COLO668 (cell line): ENCODE measurements at regions not wholly inside any gene's neighbourhood (a gene's known extent, or its start where the extent isn't known, plus 50 kb on each side); places are given as distances from the start of the nearest gene placed in this dataset.

Source experiments
- DNase-seq: peaks from one replicate; lab custom pipeline; 2025; ENCODE audit not compliant: unreplicated experiment; lab: John Stamatoyannopoulos, UW

DNA sequence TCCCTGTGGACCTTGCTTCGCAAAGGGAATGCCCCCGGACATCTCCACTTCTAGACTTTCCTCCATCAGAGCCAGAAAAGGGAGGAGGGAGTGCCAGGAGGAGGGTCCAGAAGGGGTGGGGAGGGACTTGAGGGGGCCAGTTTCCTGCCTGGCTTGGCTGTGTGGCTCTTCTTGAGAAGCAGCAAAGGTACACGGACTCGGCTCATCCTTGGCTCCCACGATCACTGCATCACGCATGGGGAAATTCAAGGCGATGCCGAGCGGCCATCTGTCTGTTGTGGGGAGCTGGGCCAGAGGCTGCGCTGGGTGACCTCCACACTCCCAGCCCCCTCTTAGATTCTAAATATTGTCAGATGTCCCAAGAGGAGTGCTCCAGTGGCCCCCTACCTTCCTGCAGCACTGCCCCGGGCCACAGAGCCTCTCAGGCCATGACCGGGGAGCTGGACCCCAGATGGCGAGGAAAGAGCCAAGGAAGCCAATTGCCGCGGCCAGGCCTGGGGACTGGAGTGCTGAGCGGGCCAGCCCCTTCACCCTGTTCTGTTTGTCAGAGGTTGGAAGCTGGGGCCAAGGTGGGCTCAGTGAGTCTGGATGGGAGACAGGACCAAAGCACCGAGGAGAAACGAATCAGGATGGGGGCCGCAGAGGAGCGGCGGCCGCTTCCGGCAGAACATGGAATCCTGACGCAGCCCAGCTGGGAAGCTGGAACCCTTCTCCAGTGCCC lies 104.5 kb downstream of the RBFOX3 start:
- DNase-seq, result no peak

DNA sequence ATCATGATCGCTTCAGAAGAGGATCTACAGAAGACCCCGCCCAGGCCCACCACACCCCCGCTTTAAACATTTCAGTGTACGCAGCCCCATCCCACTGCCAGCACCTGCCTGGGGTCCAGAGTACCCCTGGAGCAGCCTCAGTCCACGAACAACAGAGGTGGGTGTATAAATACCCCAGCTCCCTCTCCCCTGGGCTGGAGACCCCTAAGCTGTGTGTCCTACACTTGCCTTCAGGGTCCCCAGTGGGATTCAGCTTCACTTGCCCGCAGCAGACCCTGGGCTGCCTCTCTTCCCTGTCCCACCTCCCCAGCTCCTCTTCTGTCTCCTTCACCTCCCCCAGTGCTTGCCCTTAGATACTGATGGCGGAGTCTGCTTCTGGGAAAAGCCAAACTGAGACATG lies 105.7 kb downstream of the RBFOX3 start:
- no peak for DNase-seq

DNA sequence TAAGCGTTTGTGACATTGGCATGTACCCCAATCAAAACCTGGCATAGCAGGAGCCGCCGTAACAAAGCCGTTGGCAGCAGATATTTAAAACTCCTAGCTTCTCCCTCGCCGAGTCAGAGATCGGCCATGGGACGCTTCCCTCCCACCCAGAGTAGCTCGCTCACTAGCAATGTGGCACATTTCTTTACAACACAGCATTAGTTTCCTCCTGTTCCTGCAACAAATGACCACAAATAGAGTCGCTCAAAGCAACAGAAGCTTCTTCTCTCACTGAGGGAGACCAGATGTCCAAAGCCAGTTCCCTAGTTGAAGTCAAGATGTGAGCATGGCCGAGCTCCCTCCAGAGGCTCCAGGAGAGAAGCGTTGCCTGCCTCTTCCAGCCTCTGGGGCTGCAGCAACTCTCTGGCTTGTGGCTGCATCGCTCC lies 106.7 kb downstream of the RBFOX3 start:
- no peak for DNase-seq

DNA sequence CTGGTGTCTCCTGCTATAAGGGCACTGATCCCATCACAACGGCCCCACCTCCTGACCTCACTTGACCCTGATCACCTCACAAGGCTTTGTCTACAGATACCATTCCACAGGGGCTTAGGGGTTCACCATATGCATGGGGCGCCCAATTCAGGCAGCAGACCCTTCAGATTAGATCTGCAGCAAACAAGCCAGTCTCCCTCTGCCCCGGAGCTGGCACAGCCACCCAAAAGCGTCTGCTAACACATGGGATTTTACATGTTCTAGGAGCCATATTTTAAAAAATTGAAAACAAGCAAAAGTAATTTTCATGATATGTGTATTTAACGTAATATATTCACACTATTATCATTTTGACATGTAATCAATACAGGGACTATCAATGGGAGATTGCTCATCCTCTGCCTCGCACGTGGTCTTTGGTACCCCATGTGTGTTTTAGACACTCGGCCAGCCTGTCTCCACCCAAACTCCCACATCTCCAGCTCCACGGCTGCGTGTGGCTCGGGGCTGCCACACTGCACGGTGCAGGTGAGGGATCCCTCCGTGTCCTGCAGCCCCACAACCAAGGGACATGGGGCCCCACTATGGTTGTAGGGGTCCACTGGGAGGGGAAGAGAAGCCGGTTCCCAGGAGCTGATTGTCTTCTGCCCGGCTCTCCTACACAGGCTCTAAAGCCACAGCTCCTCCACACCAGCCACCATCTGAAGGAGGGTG lies 107.6 kb downstream of the RBFOX3 start:
- DNase-seq, result no peak

DNA sequence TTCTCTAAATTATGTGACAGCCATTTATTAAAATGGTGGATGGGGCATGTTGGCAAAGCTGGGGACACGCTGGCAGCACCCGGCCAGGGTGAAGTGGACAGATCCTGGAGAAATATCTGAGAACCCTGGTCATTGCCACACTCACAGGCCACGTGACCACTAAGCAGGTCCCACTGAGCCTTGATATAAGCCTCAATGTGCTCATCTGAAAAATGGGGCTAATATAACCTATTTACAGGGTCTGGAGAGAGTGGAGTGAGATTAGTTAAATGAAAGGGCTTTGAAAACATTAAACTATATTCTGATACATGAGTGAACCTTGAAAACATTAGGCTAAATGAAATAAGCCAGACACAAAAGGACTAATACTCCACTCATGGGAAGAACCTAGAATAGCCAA lies 108.9 kb downstream of the RBFOX3 start:
- no peak for DNase-seq

DNA sequence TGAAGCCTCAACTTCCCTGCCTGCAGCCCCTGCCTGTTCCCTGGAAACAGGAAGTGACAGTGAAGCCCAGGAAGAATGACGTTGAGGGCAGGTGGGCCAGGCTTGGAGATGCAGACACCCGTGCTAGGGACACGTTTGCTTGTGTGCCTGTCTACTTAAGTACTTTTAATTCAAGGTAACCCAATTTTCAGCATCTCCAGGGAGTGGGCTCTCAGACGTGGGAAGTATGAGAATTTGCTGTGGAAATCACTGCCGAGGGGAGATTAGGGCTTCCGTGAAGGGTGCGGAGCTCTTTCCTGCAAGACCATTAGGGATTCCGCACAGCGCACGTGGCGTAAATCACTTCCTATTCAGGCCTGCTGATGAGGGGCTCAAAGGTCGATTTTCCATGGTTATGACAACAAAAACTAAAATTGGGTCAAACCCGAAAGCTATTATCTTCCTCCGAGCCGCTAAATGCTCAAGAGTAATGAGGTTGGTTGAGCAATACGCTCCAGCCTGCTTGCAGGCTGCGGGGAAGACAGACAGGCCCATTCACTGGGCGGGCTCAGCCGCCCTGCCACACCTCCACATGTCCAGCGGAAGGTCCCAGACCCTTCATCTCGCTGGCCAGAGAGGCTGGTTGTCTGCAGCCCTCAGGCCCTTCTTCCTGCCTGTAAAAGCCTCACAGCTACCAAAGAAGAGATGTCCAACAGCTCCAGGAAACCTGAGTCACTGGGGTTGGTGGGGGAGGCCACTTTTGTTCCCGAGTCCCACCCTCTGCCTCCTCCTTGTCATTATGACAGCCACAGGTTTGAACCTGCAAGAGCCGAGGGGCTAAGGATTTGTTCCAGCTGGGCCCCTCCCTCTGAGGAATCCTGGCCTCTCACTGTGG lies 109.9 kb downstream of the RBFOX3 start:
- DNase-seq, result no peak

DNA sequence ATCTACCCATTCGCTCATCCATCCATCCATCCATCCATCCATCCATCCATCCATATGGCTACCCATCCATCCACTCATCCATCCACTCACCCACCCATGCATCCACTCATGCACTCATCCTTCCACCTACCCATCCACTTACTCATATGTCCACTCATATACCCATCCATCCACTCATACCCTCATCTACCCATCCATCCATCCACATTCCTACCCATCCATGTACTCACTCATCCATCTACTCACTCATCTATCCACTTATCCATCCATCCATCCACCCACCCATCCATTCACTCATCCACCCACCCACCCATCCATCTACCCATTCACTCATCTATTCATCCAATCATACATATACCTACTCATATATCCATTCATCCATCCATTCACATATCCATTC lies 112.0 kb downstream of the RBFOX3 start:
- no peak for DNase-seq

DNA sequence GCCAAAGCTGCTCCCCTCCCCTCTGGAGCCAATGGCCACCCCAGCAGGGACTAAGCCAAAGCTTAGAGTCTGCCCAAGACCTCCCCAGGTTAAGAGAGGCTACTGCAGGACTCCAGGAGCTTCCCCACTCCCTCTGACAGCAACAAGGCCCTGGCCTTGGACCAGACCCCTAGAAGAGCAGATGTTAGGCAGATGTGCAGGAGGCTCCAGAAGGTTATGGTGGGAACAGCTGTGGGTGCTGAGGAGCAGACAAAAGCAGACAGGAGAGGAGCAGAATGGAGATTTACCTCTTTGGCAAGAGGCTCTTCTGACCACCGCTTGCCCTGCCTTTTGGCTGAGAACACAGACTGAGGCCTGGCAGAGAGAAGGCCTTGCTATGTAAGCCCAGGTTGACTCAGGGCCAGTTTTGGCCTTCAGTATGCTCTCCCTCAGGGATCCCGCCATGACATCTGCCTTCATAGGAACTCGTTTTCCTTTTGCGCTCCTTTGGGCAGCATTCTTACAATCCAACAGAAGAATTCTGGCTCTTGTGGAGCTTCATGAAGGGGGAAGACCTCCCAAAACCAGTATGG lies 113.0 kb downstream of the RBFOX3 start:
- no peak for DNase-seq

DNA sequence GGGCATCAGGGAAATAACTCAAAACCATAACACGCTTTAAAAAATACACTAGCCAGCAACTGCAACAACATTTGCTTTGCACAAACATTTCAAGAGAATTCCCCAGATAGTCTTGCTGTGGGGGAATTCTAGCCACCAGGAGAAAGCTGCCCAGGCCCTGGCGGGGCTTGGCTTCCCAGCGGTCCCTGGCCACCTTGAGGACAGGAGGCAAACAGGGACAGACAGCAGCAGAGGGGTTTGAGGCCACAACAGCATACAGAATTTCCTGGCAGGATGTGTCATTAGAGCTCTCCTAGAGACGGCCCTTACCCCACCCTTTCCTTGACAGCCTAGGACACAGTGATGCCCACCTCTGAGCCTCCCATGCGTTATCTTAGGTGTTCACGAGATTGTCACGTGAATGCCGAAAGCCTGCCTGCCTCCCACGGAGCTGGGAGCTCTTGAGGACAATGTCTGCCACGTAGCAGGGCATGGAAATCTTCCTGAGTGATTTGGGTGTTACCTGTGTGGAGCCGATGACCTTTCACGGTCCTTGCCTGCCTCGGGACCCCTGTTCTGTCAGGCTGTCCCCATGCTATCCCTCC lies 114.3 kb downstream of the RBFOX3 start:
- DNase-seq, result no peak

DNA sequence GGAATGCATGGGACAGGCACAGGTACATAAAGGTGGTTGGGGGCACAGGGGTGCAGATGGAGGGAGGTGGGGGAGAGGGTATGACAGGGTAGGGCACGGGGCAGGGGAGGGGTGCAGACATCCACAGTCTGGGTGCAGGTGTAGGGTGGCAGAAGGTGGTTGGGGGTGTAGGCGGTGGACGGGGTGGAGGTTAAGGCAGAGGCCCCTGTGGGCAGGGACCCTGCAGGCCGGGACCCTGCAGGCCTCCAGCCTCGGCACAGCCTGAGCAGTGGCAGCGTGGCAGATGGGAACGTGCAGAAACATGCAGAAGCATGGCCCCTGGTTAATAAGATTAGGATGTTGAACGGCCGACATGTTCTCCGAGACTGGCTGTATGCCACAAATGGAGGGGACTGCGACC lies 115.2 kb downstream of the RBFOX3 start:
- no peak for DNase-seq

DNA sequence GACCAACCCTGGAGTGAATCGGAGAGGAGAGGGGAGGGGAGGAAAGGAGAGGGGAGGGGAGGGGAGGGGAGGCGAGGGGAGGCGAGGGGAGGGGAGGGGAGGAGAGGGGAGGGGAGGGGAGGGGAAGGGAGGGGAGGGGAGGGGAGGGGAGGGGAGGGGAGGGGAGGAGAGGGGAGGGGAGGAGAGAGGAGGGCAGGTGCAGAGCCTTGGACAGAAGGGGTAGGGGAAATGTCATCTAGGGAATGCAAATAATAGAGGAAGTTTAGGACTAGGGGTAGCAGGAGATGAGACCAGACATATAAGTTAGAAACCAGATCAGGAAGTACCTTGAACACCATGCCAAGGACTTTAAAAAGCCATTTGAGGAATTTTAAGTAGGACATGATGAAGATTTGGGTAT lies 119.8 kb downstream of the RBFOX3 start:
- DNase-seq, result no peak

DNA sequence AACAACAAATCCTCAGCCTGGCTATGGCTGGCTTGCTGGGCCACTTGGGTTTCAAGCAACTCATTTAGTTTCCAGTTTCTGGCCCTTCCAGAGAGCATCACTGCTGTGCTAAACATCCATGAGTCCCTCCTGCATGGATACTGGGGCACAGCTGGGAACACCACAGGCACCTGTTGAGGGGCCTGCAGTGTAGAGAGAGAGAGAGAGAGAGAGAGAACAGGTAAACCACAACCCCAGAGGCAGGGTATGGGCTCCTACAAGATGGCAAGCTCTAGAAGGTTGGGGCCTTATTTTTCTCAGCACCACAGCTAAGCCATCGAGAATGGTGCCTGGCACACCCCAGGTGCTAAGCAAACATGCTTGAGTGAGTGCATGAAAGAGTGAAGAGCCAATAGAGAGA lies 120.3 kb downstream of the RBFOX3 start:
- no peak for DNase-seq

DNA sequence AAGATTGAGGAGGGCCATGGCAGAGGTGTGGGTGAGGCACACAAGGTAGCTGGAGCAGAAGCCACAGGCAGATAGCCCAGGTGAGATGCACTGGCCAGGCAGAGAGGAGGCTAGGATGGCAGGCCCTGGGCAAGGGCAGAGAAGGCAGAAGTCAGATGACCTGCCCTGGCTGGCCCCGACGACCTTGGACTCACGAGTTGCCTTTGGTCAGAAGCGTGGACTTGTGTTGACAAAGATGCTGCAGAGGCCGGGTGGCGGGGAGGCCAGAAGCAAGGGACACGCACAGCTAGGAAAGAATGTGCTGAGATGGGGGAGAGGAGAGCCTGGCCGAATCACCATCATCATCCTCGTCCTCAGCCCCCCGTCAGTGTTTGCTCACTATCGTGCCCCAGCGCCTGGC lies 123.7 kb downstream of the RBFOX3 start:
- DNase-seq, result no peak

DNA sequence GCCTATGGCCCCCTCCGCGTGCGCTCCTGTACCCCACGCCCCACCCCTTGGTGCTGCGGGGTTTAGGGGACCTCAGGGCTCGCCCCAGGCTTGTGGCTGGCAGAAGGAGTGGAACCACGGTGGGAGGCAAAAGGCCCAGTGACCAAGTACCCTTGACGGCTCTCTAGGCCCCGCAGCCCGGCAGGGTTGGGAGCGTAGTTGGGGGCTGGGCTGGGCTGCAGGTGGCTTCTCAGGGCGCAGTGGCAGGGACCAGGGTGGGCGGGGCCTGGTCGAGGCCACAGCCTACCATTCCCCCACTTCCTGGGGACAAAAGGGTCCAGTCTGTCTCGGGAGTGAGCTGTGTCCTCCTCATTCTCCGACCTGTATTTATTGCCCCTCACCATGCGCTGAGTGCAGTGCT lies 124.9 kb downstream of the RBFOX3 start:
- DNase-seq, result no peak

DNA sequence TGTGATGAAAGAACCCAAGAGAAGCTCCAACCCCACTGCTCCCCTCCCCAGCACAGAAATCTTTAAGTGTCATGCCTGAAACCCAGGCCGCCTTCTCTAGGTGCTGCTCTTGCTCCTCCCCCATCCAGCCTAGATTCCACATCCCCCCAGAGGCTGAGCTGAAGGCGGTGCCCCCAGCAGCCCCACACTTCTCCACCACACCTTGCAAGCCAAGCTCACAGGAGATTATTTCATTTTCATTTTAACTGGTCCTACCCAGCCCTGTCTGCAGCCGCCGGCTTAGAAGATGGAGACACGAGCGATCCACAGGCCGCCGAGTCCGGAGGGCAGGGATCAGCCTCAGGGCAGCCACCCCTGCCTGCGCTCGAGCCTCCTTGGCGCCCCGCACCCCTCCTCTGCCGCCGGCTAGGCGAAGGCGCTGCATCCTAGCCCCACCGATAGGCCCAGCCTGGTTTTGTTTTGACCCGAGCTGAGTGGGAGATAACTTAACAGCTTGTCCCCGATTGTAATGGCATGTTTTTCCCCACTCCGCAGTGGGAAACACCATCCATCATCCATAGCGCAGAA lies 125.3 kb downstream of the RBFOX3 start:
- no peak for DNase-seq

DNA sequence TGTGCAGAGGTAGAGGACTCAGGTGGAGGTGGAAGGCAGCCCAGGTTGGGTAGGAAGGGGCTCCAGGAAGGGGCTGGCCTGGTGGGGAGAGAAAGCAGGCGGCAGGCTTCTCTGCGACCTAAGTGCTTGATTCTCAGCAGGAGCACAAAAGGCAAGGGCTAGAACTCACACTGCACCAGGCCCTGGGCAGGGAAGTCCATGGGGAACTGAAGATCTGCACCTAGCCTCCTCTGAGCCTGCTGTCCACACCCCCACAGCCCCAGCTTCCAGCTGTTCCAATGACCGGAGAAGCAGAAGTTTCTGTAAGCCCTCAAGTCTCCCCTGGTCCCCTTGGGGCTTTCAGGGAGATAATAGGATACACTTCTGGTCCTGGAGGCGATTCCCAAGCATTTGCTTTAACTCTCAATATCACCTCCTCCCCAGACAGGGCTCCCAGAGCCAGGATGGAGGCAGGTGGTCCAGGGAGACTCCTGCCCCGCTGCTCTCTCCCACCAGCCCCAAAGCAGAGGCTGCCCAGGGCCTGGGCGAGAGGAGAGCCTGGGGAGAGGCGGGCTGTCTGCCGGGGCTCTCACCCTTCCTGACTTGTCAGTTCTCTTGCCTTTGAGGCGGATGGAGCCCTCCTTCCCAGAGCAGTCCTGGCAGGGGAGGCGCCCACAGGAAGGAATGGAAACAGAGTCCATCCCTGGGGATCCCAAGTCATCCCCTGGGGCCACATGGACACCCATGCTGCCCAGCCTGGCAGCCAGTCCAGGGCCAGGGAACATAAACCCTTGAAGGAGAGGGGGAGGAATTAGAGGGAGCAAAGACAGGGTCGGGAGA lies 126.0 kb downstream of the RBFOX3 start:
- no peak for DNase-seq

DNA sequence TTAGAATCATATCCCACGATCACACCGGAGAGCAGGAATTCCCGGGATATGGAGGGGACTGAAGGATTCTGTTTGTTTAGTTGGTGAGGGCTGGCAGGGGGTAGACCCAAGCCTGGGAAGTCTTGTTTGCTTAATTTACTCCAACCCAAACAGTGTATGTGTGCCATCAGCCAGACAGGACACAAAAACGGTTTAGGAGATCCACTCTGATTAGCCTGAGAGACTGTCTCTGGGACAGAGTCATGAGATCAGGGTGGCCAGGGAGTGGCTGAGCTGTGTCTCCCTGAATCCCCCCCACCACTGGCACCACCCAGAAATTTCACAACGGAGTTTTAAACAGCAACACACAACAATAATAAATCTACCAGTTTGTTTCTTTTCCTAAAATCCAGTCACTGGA lies 127.0 kb downstream of the RBFOX3 start:
- DNase-seq, result no peak

DNA sequence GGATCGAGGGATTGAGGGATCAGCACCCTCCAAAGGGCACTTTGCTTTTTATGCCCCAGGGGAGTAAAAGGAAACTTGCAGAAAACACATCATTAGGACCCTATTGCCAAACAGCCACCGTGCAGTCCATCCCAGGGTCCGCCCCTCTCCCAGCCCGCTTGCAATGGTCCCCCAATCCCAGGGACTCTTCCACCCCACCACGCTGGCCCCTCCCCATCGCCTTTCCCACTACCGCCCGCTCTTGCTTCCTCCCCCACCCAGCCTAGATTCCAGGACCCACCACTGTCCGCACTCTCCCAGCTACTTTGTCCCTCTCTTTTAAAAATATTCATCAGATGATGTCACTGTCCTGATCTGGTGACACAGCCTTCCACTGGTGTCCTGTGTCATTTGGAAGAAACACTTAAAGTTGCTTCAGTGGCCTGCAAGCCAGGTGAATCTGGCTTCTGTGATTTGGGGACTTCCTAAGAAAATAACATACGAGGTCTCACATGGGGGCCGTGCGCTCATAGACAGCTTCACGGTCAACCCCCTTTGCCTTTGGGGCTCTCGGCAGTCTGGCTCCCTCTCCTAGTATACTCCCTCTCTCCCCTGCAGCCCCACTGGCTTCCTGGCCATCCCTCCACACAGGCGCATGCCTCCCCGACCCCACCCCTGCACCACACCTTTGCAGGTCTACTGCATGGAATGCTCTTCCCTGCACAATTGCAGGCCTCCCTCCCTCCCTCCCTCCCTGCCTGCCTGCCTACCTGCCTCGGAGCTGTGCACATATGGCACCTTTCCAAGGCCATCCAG lies 127.9 kb downstream of the RBFOX3 start:
- no peak for DNase-seq

DNA sequence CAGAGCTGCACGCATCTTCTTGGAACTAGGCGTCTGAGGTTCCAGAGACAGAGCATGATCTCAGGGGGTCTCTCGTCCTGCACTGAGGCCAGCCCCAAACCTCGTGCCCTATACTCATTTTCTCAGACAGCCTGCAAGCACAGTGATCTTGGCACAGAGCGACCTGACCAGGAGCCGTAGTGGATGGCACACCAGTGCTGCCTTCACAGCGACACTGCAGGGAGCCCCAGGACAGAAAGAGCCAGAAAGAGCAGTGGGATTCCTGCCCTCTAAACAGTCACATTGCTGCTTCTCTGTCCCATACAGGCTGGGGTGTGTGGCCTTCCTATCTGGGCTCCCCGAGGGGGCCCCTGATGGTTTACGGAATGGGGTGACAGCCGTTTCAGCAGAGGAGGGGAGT lies 131.0 kb downstream of the RBFOX3 start:
- DNase-seq, result no peak
